D341Med (cell line): ENCODE measurements at regions not wholly inside any gene's neighbourhood (a gene's known extent, or its start where the extent isn't known, plus 50 kb on each side); places are given as distances from the start of the nearest gene placed in this dataset.
"Not testable (repeated sequence)": the region's sequence is repeated elsewhere in the genome, so short reads cannot be mapped to it uniquely, and the experiment has no call there.

Experiments used
- DNase-seq: peaks from one replicate; pipeline ENCODE4 v3.0.0; 2012; ENCODE audit warnings: low spot score

GRCh38 chr13:111666164-111666776, 345.8 kb downstream of the TEX29 start:
- no peak for DNase-seq

- DNase-seq: no peak
Observed at GRCh38 chr13:111667757-111668156, 347.3 kb downstream of the TEX29 start.

- DNase-seq: no peak
Observed at GRCh38 chr13:111668451-111668850, 348.0 kb downstream of the TEX29 start.

GRCh38 chr13:111672198-111672597, 351.8 kb downstream of the TEX29 start:
- DNase-seq: not testable (repeated sequence)

- DNase-seq: not testable (repeated sequence)
Observed at GRCh38 chr13:111678120-111678882, 357.9 kb downstream of the TEX29 start.

GRCh38 chr13:111679645-111680044, 359.2 kb downstream of the TEX29 start:
- not testable (repeated sequence) for DNase-seq

GRCh38 chr13:111680100-111680499, 359.7 kb downstream of the TEX29 start:
- not testable (repeated sequence) for DNase-seq

GRCh38 chr13:111692028-111692427, 371.6 kb downstream of the TEX29 start:
- not testable (repeated sequence) for DNase-seq

- DNase-seq: not testable (repeated sequence)
Observed at GRCh38 chr13:111696121-111696520, 370.8 kb upstream of the SOX1 start.

GRCh38 chr13:111702059-111702458, 364.9 kb upstream of the SOX1 start:
- DNase-seq: not testable (repeated sequence)
